GM21717 (cell line): ENCODE measurements at regions not wholly inside any gene's neighbourhood (a gene's known extent, or its start where the extent isn't known, plus 50 kb on each side); places are given as distances from the start of the nearest gene placed in this dataset.

Source experiments
- ATAC-seq: cut with Tn5 transposase; IDR thresholded peaks from one replicate; pipeline ENCODE4 v1.9.1; 2021; ENCODE audit warnings: mild to moderate bottlenecking, moderate library complexity; ENCODE audit not compliant: unreplicated experiment

GRCh38 chr2:187139469-187139868 lies 290.5 kb upstream of the ZSWIM2 start:
- ATAC-seq: no peak

- ATAC-seq: no peak
Measured at GRCh38 chr2:187138265-187138664, 289.3 kb upstream of the ZSWIM2 start.

GRCh38 chr2:187136646-187137045 lies 287.7 kb upstream of the ZSWIM2 start:
- no peak for ATAC-seq

- ATAC-seq: no peak
Measured at GRCh38 chr2:187134306-187134705, 285.3 kb upstream of the ZSWIM2 start.

GRCh38 chr2:187129868-187130267 lies 280.9 kb upstream of the ZSWIM2 start:
- no peak for ATAC-seq

GRCh38 chr2:187129306-187129705 lies 280.3 kb upstream of the ZSWIM2 start:
- ATAC-seq: no peak

- no peak for ATAC-seq
Measured at GRCh38 chr2:187126247-187127005, 277.5 kb upstream of the ZSWIM2 start.

- ATAC-seq: no peak
Measured at GRCh38 chr2:187125318-187125717, 276.3 kb upstream of the ZSWIM2 start.

- ATAC-seq: no peak
Measured at GRCh38 chr2:187124529-187124928, 275.6 kb upstream of the ZSWIM2 start.

GRCh38 chr2:187118331-187119099 lies 269.5 kb upstream of the ZSWIM2 start:
- no peak for ATAC-seq

- ATAC-seq: no peak
Measured at GRCh38 chr2:187117483-187117882, 268.5 kb upstream of the ZSWIM2 start.

- ATAC-seq: no peak
Measured at GRCh38 chr2:187115627-187116026, 266.7 kb upstream of the ZSWIM2 start.

GRCh38 chr2:187107001-187107400 lies 258.0 kb upstream of the ZSWIM2 start:
- ATAC-seq: no peak

- ATAC-seq: no peak
Measured at GRCh38 chr2:187105218-187105617, 256.2 kb upstream of the ZSWIM2 start.

GRCh38 chr2:187102381-187102780 lies 253.4 kb upstream of the ZSWIM2 start:
- ATAC-seq: no peak

GRCh38 chr2:187098154-187098553 lies 249.2 kb upstream of the ZSWIM2 start:
- no peak for ATAC-seq

GRCh38 chr2:187093771-187094412 lies 244.9 kb upstream of the ZSWIM2 start:
- no peak for ATAC-seq

GRCh38 chr2:187091664-187092063 lies 242.7 kb upstream of the ZSWIM2 start:
- ATAC-seq: no peak

- no peak for ATAC-seq
Measured at GRCh38 chr2:187084524-187084923, 235.6 kb upstream of the ZSWIM2 start.

- ATAC-seq: no peak
Measured at GRCh38 chr2:187081461-187081860, 232.5 kb upstream of the ZSWIM2 start.

GRCh38 chr2:187079901-187080300 lies 230.9 kb upstream of the ZSWIM2 start:
- no peak for ATAC-seq

- ATAC-seq: no peak
Measured at GRCh38 chr2:187078297-187078696, 229.3 kb upstream of the ZSWIM2 start.
